HG02642 (cell line): ENCODE measurements at regions not wholly inside any gene's neighbourhood (a gene's known extent, or its start where the extent isn't known, plus 50 kb on each side); places are given as distances from the start of the nearest gene placed in this dataset.
A peak's percentile ranks its signal among the peaks of the same experiment; 100 is the strongest.
"Not testable (repeated sequence)": the region's sequence is repeated elsewhere in the genome, so short reads cannot be mapped to it uniquely, and the experiment has no call there.

Source experiments
- ATAC-seq: cut with Tn5 transposase; IDR thresholded peaks from one replicate; pipeline ENCODE4 v1.9.1; 2021; ENCODE audit warnings: mild to moderate bottlenecking; ENCODE audit not compliant: unreplicated experiment, poor library complexity

DNA sequence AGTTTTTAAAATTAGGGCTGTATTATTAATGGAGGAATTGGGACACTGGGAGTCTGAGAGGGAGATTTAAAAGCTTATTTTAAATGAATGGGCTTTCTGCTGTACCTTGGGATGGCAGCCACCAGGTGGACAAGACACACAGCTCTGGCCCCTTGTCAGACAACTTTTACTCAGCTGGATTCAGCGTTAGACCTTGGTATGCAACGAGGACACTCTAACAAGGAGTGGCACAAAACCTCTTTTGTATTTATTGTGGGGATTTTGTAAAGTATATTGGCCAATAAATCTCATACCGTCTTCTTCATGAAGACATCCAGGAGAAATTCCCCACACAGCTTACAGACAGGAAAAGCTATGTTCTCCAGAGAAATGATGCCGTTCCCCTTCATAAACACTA is 105.7 kb downstream of the LCA5 start:
- ATAC-seq, result no peak

DNA sequence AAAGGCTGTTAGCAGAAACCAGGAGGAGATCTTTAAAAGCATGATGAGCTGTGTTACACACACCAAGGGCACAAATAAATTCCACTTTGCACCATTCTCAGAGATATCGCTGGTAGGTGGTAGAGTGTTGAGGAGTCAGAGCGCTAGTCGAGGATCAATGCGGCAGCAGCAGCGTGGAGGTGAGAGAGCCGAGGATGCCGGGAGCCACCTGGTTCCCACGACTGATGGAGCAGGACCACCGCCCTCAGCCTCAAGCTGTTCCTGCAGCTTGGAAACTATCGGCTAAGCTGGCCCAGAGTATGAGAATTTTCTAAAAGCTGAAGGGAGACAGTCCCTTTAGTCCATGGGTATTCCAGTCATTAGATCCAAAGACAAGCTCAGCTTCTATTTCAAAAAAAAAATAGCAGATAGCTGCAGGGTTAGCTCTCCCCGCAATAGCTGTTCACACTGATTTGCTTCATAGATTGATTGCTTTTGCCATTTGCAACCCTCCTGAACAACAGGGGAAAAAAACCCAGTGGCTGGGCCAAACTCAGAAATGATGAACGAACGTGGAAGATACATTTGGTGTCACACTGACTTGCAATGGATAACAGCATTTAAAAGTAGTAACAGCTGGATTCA is 106.2 kb downstream of the LCA5 start:
- ATAC-seq, result no peak

- ATAC-seq, result no peak
Measured at GRCh38 chr6:79427721-79428120, 109.5 kb downstream of the LCA5 start.

- no peak for ATAC-seq
Measured at GRCh38 chr6:79426625-79427278, 110.5 kb downstream of the LCA5 start.

- ATAC-seq, result no peak
Measured at GRCh38 chr6:79425589-79426311, 111.5 kb downstream of the LCA5 start.

- ATAC-seq, result no peak
Measured at GRCh38 chr6:79423216-79423615, 114.0 kb downstream of the LCA5 start.

DNA sequence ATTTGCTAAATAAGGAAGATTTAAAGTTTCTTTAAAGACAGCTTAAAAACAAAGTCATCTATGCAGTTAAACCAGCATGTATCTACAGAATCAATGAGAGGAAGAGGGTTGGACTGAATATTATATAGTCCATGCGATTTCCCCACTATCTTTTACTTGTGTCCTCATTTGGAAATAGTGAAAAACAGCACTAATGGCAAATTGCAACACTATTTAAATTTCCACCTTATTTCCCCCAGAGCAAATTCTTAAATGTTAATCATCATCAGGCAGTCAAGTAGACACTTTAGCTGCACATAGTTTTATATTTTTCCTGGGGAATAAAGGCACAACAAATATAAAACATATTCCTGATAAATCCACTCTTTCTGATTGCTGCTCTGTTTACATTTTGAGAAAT is 114.6 kb downstream of the LCA5 start:
- no peak for ATAC-seq

DNA sequence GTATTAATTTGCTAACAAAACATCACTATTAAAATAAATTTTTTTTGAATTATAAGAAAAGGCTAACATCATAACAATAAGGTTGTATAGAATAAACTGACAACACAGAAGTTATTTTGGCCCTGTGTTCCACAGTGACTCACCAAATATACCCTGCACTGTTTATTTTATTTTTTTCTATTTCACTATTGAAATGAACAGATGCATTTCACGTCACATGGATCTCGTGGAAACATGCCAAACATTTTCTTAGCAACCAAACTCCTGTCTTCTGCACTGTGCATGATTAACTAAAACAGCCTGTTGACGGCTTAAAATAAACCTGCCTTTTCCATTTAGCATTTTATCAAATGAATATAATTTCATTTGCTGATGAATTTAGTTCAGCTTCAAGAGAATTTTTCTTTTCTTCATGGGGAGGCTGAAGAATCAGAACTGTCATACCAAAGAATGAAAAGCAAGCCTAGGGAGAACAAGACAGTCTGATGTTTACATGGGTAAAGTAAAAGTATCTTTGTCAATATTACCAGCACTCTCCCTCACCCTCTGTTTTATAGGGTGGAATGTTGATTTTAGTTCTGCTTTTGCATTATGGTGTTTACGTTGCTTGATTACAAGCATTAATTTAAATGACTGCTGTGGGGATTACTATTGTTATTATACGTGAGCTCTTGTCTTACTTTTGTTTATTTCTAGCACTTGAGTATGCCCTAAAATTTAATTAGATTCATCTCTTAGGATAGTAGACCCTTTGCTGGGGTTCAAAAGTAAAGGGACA is 115.3 kb downstream of the LCA5 start:
- peak; percentile 78 for ATAC-seq

DNA sequence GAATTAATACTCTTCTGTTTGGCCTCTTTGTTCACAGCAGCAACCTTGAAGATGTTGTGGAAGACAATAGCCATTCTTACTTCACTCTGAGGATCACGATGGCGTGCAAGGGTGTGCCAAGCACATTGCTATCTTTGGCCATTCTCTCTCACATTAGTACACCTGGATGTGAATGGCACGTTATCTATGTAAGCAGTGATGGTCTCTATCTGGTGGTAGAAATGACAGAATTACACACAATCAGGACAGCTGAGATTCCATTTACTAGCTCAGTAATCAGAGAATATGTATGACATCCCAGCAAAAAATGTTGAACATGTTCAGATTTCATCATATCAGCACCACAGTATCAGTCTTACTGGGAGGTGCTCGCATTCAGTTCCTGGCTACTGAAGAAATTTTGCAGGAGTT is 116.2 kb downstream of the LCA5 start:
- no peak for ATAC-seq

GRCh38 chr6:79420054-79420453 is 117.2 kb downstream of the LCA5 start:
- no peak for ATAC-seq

GRCh38 chr6:79416931-79417330 is 120.3 kb downstream of the LCA5 start:
- ATAC-seq, result no peak

GRCh38 chr6:79413562-79414002 is 123.6 kb downstream of the LCA5 start:
- no peak for ATAC-seq

DNA sequence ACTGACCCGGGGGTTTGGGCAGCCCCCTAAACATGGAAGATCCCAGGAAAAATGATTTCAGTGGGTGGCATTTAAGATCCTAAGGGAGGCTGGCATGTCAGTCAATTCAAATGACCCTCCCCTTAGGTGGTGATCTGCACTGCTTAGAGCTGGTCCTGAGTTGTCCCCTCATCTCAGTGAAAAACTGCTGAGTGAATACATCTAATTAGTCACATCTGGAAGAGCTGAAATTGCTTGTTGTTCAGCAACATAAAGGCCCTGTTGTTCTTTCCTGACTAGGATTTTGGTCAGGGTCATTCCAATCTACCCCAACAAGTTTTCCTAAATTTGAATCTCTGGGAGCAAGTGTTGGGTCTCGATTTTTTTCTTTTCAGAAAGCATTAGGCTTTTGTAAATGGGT is 126.4 kb downstream of the LCA5 start:
- no peak for ATAC-seq

GRCh38 chr6:79408256-79408974 is 128.8 kb downstream of the LCA5 start:
- no peak for ATAC-seq

- ATAC-seq, result no peak
Measured at GRCh38 chr6:79404677-79405076, 132.6 kb downstream of the LCA5 start.

DNA sequence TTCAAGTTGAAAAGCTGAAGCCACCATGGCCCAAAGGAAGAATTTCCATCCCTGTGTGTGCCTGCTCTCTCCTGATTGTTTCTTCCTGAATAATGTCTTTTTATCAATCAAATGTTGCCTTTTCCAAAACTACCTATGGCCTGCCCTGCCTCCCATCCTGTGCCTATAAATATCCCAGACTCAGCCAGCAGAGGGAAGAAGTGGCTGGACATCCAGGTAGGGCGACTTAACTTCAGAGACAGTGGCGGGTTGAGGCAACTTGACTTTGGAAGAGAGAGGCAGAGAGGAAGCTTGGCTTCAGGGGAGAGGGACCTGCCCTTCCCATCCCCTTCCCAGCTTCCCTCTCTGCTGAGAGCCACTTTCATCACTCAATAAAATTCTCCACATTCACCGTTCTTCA is 133.0 kb downstream of the LCA5 start:
- ATAC-seq, result no peak

DNA sequence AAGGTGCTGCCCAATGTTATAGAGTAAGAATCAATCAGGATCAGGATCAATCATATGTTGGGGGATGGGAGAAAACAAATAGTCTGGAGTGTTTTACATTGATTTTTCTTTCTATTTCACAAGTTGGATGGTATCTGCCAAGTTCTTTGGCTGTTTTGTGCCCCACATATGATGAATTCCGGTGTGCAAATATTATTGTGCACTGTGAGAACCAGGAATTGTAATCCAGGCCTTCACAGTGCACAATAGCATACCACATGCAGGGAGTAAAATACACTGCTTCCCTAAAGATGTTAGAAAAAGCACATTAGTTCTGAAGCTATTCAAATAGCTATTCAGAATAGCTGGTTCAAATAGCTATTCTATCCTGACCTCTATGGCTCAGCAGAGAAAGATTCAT is 133.7 kb downstream of the LCA5 start:
- no peak for ATAC-seq

GRCh38 chr6:79403086-79403485 is 134.1 kb downstream of the LCA5 start:
- ATAC-seq, result no peak

GRCh38 chr6:79399499-79399898 is 137.7 kb downstream of the LCA5 start:
- no peak for ATAC-seq

DNA sequence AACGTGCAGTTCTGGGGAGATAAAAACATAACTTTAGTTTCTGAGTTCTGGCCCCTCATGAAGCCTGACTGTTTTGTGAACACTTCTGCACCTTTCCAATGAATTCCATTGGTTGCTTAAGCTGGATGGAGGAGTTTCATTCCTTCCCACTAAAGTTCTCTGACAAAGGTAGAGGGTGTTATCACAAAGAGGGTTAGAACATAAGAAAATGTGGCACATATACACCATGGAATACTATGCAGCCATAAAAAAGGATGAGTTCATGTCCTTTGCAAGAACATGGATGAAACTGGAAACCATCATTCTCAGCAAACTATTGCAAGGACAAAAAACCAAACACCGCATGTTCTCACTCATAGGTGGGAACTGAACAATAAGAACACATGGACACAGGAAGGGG is 138.6 kb downstream of the LCA5 start:
- not testable (repeated sequence) for ATAC-seq
